GM12874 (cell line): ENCODE measurements at regions not wholly inside any gene's neighbourhood (a gene's known extent, or its start where the extent isn't known, plus 50 kb on each side); places are given as distances from the start of the nearest gene placed in this dataset.

ENCODE experiments used
- TF ChIP-seq, protein P1 (sequence below): IDR thresholded peaks from 2 replicates; pipeline ENCODE4 v1.5.1; 2011; ENCODE audit warnings: low read depth, mild to moderate bottlenecking, control low read depth, low read length, moderate library complexity; ENCODE audit not compliant: insufficient read depth

DNA sequence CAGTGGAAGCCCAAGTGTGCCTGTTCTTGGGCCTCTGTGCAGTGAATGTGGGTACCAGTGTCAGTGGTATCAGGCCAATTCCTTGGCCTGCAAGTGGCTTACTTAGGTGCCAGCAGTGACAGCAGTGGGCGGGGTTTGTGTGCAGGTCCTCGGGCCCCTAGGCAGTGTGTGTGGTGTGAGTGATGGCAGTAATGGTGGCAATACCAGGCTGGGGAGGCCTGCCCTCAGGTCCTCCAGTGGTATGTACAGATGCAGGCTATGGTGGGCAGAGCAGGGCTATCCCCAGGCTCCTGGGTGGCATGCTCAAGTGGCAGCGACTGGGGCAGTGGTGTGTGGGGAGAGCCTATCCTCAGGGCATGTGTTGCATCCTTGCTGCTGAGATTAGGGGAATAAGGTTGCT, 379.7 kb downstream of the SQOR start:
- TF ChIP-seq, protein P1, sequence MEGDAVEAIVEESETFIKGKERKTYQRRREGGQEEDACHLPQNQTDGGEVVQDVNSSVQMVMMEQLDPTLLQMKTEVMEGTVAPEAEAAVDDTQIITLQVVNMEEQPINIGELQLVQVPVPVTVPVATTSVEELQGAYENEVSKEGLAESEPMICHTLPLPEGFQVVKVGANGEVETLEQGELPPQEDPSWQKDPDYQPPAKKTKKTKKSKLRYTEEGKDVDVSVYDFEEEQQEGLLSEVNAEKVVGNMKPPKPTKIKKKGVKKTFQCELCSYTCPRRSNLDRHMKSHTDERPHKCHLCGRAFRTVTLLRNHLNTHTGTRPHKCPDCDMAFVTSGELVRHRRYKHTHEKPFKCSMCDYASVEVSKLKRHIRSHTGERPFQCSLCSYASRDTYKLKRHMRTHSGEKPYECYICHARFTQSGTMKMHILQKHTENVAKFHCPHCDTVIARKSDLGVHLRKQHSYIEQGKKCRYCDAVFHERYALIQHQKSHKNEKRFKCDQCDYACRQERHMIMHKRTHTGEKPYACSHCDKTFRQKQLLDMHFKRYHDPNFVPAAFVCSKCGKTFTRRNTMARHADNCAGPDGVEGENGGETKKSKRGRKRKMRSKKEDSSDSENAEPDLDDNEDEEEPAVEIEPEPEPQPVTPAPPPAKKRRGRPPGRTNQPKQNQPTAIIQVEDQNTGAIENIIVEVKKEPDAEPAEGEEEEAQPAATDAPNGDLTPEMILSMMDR: no peak

DNA sequence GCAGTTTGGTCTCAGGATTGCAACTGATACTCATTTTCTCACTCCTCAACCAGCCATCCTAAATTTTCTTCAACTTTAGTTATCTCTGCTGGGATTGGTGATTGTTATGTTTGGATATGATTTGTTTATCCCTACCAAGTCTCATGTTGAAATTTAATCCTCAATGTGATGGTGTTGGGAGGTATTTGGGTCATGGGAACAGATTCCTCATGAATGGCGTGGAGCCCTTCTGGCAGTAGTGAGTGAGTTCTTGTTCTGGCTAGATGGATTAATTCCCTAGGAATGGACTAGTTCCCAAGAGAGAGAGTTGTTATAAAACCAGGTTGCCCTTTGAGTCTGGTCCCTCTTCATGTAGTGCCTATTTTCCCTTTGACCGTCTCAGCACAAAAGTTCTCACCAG, 399.9 kb downstream of the SQOR start:
- TF ChIP-seq, protein P1: no peak

DNA sequence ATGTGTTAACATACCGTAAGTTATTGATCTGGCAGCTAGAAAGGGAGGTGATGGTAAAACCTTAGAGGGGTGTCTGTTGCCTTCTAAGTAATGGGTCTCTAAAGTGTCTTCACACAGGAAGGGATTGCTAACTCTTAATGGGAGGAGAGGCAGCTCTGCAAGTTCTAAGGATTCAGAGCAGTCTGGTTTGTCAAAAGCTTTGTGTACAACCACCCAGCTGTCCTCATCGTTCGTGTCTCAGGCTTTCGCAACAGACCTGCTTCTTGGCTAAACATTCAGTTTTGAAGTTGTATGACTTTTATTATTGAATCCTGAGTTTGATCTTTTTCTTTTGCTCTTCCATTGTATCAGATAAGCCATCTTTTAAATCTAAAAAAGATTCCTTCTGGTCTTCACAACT, 404.9 kb downstream of the SQOR start:
- TF ChIP-seq, protein P1: no peak

DNA sequence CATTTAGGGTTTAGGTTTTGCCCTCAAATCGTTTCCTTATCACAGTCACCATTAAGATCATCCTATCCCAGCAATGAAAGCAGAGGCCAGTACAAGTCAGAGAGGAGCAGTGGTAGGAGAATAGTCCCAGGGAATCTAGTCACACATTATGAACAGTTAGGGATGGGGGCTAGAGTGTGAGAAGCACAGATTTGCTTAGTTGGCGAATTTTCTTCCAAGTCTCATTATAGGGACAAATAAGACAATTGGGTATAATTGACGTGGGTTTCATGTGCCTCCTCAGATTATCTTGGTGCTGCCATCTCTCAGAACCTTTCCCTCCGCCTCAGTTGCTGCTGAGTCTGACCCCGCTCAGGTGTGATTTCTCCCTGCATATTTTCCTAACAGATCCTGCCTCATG, 407.1 kb downstream of the SQOR start:
- TF ChIP-seq, protein P1: no peak

DNA sequence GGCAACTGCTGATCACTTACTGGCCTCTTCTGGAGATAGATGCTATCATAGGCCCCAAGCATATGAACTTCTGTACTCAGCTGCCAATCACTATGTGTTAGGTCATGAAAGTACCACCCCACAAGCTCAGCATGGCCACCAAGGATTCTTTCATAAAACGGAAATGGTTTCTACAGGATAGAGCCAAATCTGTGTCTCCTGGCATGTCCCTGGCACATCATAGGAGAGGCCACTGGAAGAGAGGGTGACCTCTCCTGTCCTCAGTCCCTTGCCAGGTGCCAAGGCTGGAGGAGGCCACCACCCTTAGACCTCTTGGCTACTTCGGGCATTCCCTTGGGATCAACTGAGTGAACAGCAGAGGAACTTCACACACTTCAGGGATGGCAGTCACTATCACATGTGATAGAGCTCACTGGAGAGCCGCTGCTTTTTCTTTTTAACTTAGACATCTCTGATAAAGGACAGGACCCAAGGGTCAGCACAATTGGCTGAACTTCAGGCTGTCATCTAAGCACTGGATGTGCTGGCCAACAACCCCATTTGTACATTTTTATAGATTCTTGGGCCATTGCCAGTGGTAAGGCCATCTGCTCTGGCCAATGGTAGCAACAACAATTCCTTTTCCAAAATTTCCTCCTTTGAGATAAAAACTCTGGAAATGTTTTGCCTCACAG, 425.2 kb downstream of the SQOR start:
- TF ChIP-seq, protein P1: no peak

DNA sequence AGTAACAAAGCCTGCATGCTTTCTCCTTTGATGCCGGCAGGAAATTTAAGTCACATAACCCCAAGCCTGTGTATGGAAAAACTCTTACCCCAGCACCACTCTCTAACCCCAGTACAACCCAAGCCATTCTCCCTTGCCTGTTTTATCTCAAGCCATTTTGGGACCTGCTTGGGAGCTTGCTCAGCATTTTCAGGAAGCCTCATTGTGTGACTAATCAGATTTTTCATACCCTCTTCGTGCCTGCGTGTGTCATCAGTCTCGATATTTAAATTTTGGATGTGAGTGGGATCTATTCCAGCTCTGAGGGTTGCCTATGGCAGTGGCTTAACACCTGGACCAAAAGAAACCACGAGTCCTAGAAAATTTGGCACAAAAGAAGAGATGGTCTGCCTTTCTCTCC, 426.2 kb downstream of the SQOR start:
- TF ChIP-seq, protein P1: no peak

DNA sequence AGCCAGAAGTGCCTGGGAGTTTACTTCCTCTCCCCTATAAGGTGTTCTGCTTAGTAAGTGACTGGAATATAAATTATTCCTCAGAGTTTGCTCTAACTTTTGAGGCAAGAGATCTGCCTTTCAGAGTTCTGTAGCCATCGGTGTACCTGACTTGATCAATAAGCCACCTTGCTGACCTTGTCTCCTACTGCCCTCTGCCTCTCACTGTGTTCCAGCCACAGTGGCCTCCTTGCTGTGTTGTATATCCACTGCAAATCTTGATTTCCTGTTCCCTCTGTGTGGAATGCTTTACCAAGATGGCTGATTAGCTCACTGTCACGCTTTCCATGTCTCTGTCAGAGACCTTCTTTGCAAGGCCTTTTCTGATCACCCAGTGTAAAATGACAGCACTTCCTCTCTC, 442.4 kb downstream of the SQOR start:
- TF ChIP-seq, protein P1: no peak
